Adrenal gland (tissue), 9 donors: ENCODE measurements at regions not wholly inside any gene's neighbourhood (a gene's known extent, or its start where the extent isn't known, plus 50 kb on each side); places are given as distances from the start of the nearest gene placed in this dataset.

ENCODE experiments used
- DNase-seq, 7 donors: peaks; one replicate each; pipeline ENCODE4 v3.0.0-alpha.2; 2019 to 2020
- H3K27ac ChIP-seq, 5 donors: fragments of 200-600 bp; sonication (generic) in 4 of 5; 1 replicate in 3 of 5; 2 replicates in 2 of 5; pipeline versions ENCODE4 v1.5.1 to v1.8.0; 2016 to 2020; ENCODE audit warnings: mild to moderate bottlenecking in 1 of 5
- H3K27me3 ChIP-seq: fragments of 200-600 bp; 2 replicates; pipeline ENCODE4 v1.8.0; 2021
- H3K36me3 ChIP-seq, 2 donors: fragments of 200-600 bp; replicated peaks in 1 of 2; 1 replicate in 1 of 2; 2 replicates in 1 of 2; pipeline versions ENCODE4 v1.5.1 to v1.8.0; 2018 to 2022
- H3K4me1 ChIP-seq, 2 donors: fragments of 200-600 bp; replicated peaks in 1 of 2; 1 replicate in 1 of 2; 2 replicates in 1 of 2; pipeline versions ENCODE4 v1.5.1 to v1.8.0; 2018 to 2021
- H3K4me3 ChIP-seq, 4 donors: fragments of 200-600 bp; sonication (generic) in 3 of 4; one replicate each; pipeline ENCODE4 v1.5.1; 2016 to 2018
- H3K9me3 ChIP-seq, 3 donors: fragments of 200-600 bp; sonication (generic) in 1 of 3; replicated peaks in 1 of 3; 1 replicate in 2 of 3; 2 replicates in 1 of 3; pipeline versions ENCODE4 v1.5.1 to v1.8.0; 2016 to 2021
- CTCF ChIP-seq, 6 experiments: fragments of 450-650 bp in 4 of 6; fragments of 200-600 bp in 2 of 6; sonication (generic) in 1 of 6; IDR thresholded peaks; 1 replicate in 5 of 6; 2 replicates in 1 of 6; pipeline versions ENCODE4 v1.5.1 to v1.8.0; 2016 to 2021; ENCODE audit warnings: antibody characterized with exemption in 6 of 6, mild to moderate bottlenecking in 2 of 6, moderate library complexity in 1 of 6
- POLR2A ChIP-seq, 2 donors: fragments of 450-650 bp; IDR thresholded peaks; one replicate each; pipeline ENCODE4 v1.6.1; 2017; ENCODE audit warnings: antibody characterized with exemption in 2 of 2, mild to moderate bottlenecking in 2 of 2, moderate library complexity in 1 of 2
- WGBS, 4 donors: extraction: QIAGEN DNeasy Blood & Tissue Kit in 2 of 4; methylation state at CpG; one replicate each; pipeline versions ENCODE4 v1.1.5 to v1.1.7; 2013 to 2017; 5-methylcytosine and 5-hydroxymethylcytosine counted together
- intact Hi-C, 2 donors: fragments of 100-400 bp; cut with DNase I; formaldehyde crosslinking; loops; one replicate each; pipeline versions ENCODE4 v1.14.1 to v1.15.0; 2022 to 2023
- donor health status: healthy with polysubstance abuse.
- donor health status: Bipolar disorder and iron deficiency.
- donor health status: DM: yes; HTN: yes; CAD: no.
- donor health status: DM: no; HTN: no; CAD: no.
- donor health status: DM: no; HTN: no; CAD: no.

GRCh38 chr12:124190312-124191023 lies 104.4 kb upstream of the RFLNA start:
- Histone ChIP-seq H3K36me3 (no peaks in the 10 kb centered on the region), H3K4me3 (no peak overlapping the region), H3K9me3 (no peaks in the 10 kb centered on the region), H3K4me1 (peaks cover 0 to 9% of the 10 kb centered on the region in 2 donors), H3K27ac (no peak overlapping the region), H3K27me3 (no peaks in the 10 kb centered on the region)
- TF ChIP-seq CTCF (IDR thresholded peaks at IDR 0.05) (no peak), POLR2A (IDR thresholded peaks at IDR 0.05) (no peak)
- intact Hi-C loops: no loop called here
- DNase-seq: no peak
- 87 to 92% (median 90%) methylated on average over 13 to 14 of the region's 14 CpGs for WGBS, 4 donors

GRCh38 chr12:124191024-124191359 lies 103.9 kb upstream of the RFLNA start:
- no peak for DNase-seq
- WGBS, 4 donors: 67 to 83% (median 78%) methylated on average over 1 to 3 of the region's 3 CpGs
- Histone ChIP-seq H3K36me3 (no peaks in the 10 kb centered on the region), H3K4me1 (peaks cover 0 to 9% of the 10 kb centered on the region in 2 donors), H3K9me3 (no peaks in the 10 kb centered on the region), H3K27me3 (no peaks in the 10 kb centered on the region), H3K27ac (no peak overlapping the region), H3K4me3 (no peak overlapping the region)
- intact Hi-C loops: no loop called here
- no peak for TF ChIP-seq CTCF (IDR thresholded peaks at IDR 0.05)
- no peak for TF ChIP-seq POLR2A (IDR thresholded peaks at IDR 0.05)

- DNase-seq: no peak
- Histone ChIP-seq H3K4me1 (peaks cover 0 to 9% of the 10 kb centered on the region in 2 donors), H3K36me3 (no peaks in the 10 kb centered on the region), H3K27me3 (no peaks in the 10 kb centered on the region), H3K27ac (no peak overlapping the region), H3K4me3 (no peak overlapping the region), H3K9me3 (no peaks in the 10 kb centered on the region)
- intact Hi-C loops: no loop called here
- 81 to 90% (median 86%) methylated on average over 12 of the region's 12 CpGs for WGBS, 4 donors
- TF ChIP-seq POLR2A (IDR thresholded peaks at IDR 0.05) (no peak), CTCF (IDR thresholded peaks at IDR 0.05) (no peak)
Observed at GRCh38 chr12:124191966-124192365, 102.9 kb upstream of the RFLNA start.

GRCh38 chr12:124194264-124194892 lies 100.5 kb upstream of the RFLNA start:
- no peaks in the 10 kb centered on the region for H3K36me3 ChIP-seq
- no peaks in the 10 kb centered on the region for H3K27me3 ChIP-seq
- H3K9me3 ChIP-seq: no peaks in the 10 kb centered on the region
- no peak for DNase-seq
- H3K4me3 ChIP-seq: no peak overlapping the region
- intact Hi-C loops: no loop called here
- H3K27ac ChIP-seq: no peak overlapping the region
- TF ChIP-seq POLR2A (IDR thresholded peaks at IDR 0.05) (no peak), CTCF (IDR thresholded peaks at IDR 0.05) (no peak)
- WGBS, 4 donors: 80 to 88% (median 86%) methylated on average over 15 of the region's 15 CpGs
- no peaks in the 10 kb centered on the region for H3K4me1 ChIP-seq
